Vagina (tissue), 2 donors: ENCODE measurements at regions not wholly inside any gene's neighbourhood (a gene's known extent, or its start where the extent isn't known, plus 50 kb on each side); places are given as distances from the start of the nearest gene placed in this dataset.
"Not testable (repeated sequence)": the region's sequence is repeated elsewhere in the genome, so short reads cannot be mapped to it uniquely, and the experiment has no call there.

ENCODE experiments used
- DNase-seq, 2 donors: peaks; one replicate each; pipeline ENCODE4 v3.0.0-alpha.2; 2017; ENCODE audit errors: extremely low spot score in 2 of 2
- H3K27ac ChIP-seq: fragments of 200-600 bp; sonication (generic); one replicate; pipeline ENCODE4 v1.5.1; 2019
- H3K27me3 ChIP-seq: fragments of 200-600 bp; sonication (generic); one replicate; pipeline ENCODE4 v1.5.1; 2019
- H3K36me3 ChIP-seq, 2 donors: fragments of 200-600 bp; sonication (generic); one replicate each; pipeline ENCODE4 v1.5.1; 2017 to 2019
- H3K4me1 ChIP-seq: fragments of 200-600 bp; sonication (generic); one replicate; pipeline ENCODE4 v1.5.1; 2019
- H3K4me3 ChIP-seq, 2 donors: fragments of 200-600 bp; sonication (generic); 1 replicate in 1 of 2; 2 replicates in 1 of 2; pipeline ENCODE4 v1.5.1; 2016 to 2019
- H3K9me3 ChIP-seq: fragments of 200-600 bp; sonication (generic); one replicate; pipeline ENCODE4 v1.5.1; 2019
- CTCF ChIP-seq, 3 experiments: fragments of 450-650 bp in 2 of 3; fragments of 200-600 bp in 1 of 3; sonication (generic) in 1 of 3; IDR thresholded peaks; one replicate each; pipeline ENCODE4 v1.5.1; 2017 to 2019; ENCODE audit warnings: antibody characterized with exemption in 3 of 3, mild to moderate bottlenecking in 2 of 3, moderate library complexity in 2 of 3
- POLR2A ChIP-seq, 2 donors: fragments of 450-650 bp; IDR thresholded peaks; one replicate each; pipeline ENCODE4 v1.6.1; 2017; ENCODE audit warnings: antibody characterized with exemption in 2 of 2, mild to moderate bottlenecking in 2 of 2, moderate library complexity in 2 of 2
- POLR2AphosphoS5 ChIP-seq, 2 donors: sonication (generic); formaldehyde crosslinking; IDR thresholded peaks; one replicate each; pipeline ENCODE4 v1.9.0; 2017; ENCODE audit warnings: antibody characterized with exemption in 2 of 2, mild to moderate bottlenecking in 2 of 2, low read depth in 1 of 2; ENCODE audit not compliant: insufficient read depth in 1 of 2
- intact Hi-C: fragments of 100-400 bp; cut with DNase I; formaldehyde crosslinking; loops from one replicate; pipeline ENCODE4 v1.15.1; 2023

- intact Hi-C loops: no loop called here
- no peak overlapping the region for H3K27ac ChIP-seq
- H3K4me1 ChIP-seq: no peaks in the 10 kb centered on the region
- H3K27me3 ChIP-seq: no peaks in the 10 kb centered on the region
- H3K9me3 ChIP-seq: no peaks in the 10 kb centered on the region
- no peaks in the 10 kb centered on the region for H3K36me3 ChIP-seq
- DNase-seq: no peak
- H3K4me3 ChIP-seq: no peak overlapping the region
- TF ChIP-seq POLR2AphosphoS5 (IDR thresholded peaks at IDR 0.05; ENCODE audit: insufficient read depth in 1 of 2, low read depth in 1 of 2): no peak
- no peak for TF ChIP-seq CTCF (IDR thresholded peaks at IDR 0.05)
- TF ChIP-seq POLR2A (IDR thresholded peaks at IDR 0.05): no peak
Measured at GRCh38 chr17:27954548-27955495, 61.7 kb upstream of the LYRM9 start.

GRCh38 chr17:27956601-27957445, 63.7 kb upstream of the LYRM9 start:
- no peak overlapping the region for H3K4me3 ChIP-seq
- TF ChIP-seq POLR2A (IDR thresholded peaks at IDR 0.05): no peak
- TF ChIP-seq POLR2AphosphoS5 (IDR thresholded peaks at IDR 0.05; ENCODE audit: insufficient read depth in 1 of 2, low read depth in 1 of 2): no peak
- TF ChIP-seq CTCF (IDR thresholded peaks at IDR 0.05): no peak
- H3K27me3 ChIP-seq: no peaks in the 10 kb centered on the region
- H3K9me3 ChIP-seq: no peaks in the 10 kb centered on the region
- no peak overlapping the region for H3K27ac ChIP-seq
- intact Hi-C loops: no loop called here
- no peak for DNase-seq
- no peaks in the 10 kb centered on the region for H3K4me1 ChIP-seq
- H3K36me3 ChIP-seq: no peaks in the 10 kb centered on the region

GRCh38 chr17:27957446-27957793, 64.3 kb upstream of the LYRM9 start:
- intact Hi-C loops, H3K4me3 ChIP-seq, H3K36me3 ChIP-seq, H3K27me3 ChIP-seq, H3K27ac ChIP-seq, H3K4me1 ChIP-seq, DNase-seq, H3K9me3 ChIP-seq: not testable (repeated sequence)

GRCh38 chr17:27958708-27959381, 65.7 kb upstream of the LYRM9 start:
- TF ChIP-seq CTCF (IDR thresholded peaks at IDR 0.05) (no peak), POLR2AphosphoS5 (IDR thresholded peaks at IDR 0.05; ENCODE audit: insufficient read depth in 1 of 2, low read depth in 1 of 2) (no peak), POLR2A (IDR thresholded peaks at IDR 0.05) (no peak)
- no peaks in the 10 kb centered on the region for H3K27me3 ChIP-seq
- no peaks in the 10 kb centered on the region for H3K36me3 ChIP-seq
- H3K27ac ChIP-seq: no peak overlapping the region
- H3K4me3 ChIP-seq: no peak overlapping the region
- H3K9me3 ChIP-seq: no peaks in the 10 kb centered on the region
- H3K4me1 ChIP-seq: no peaks in the 10 kb centered on the region
- DNase-seq: no peak
- intact Hi-C loops: no loop called here

GRCh38 chr17:27959382-27959709, 66.2 kb upstream of the LYRM9 start:
- H3K27me3 ChIP-seq: no peaks in the 10 kb centered on the region

More at GRCh38 chr17:27959382-27959709, 66.2 kb upstream of the LYRM9 start:
- Histone ChIP-seq H3K4me3 (no peak overlapping the region), H3K27ac (no peak overlapping the region), H3K9me3 (no peaks in the 10 kb centered on the region), H3K4me1 (no peaks in the 10 kb centered on the region), H3K36me3 (no peaks in the 10 kb centered on the region)
- intact Hi-C loops: no loop called here
- DNase-seq: no peak
- TF ChIP-seq POLR2AphosphoS5 (IDR thresholded peaks at IDR 0.05; ENCODE audit: insufficient read depth in 1 of 2, low read depth in 1 of 2): no peak
- TF ChIP-seq CTCF (IDR thresholded peaks at IDR 0.05): no peak
- no peak for TF ChIP-seq POLR2A (IDR thresholded peaks at IDR 0.05)
